ENCODE measurements at regions not wholly inside any gene's neighbourhood (a gene's known extent, or its start where the extent isn't known, plus 50 kb on each side); places are given as distances from the start of the nearest gene placed in this dataset.

- DNase-seq, result no peak
Observed at GRCh38 chr4:137468836-137469235, 63.5 kb downstream of the PCDH18 start.

- no peak for DNase-seq
Observed at GRCh38 chr4:137467537-137467936, 64.8 kb downstream of the PCDH18 start.

GRCh38 chr4:137463377-137464003 is 68.8 kb downstream of the PCDH18 start:
- DNase-seq, result no peak

GRCh38 chr4:137455647-137456321 is 76.5 kb downstream of the PCDH18 start:
- no peak for DNase-seq

- no peak for DNase-seq
Observed at GRCh38 chr4:137454767-137455166, 77.5 kb downstream of the PCDH18 start.

- no peak for DNase-seq
Observed at GRCh38 chr4:137452799-137453198, 79.5 kb downstream of the PCDH18 start.

GRCh38 chr4:137451172-137451825 is 81.0 kb downstream of the PCDH18 start:
- DNase-seq, result no peak

- no peak for DNase-seq
Observed at GRCh38 chr4:137448402-137448801, 83.9 kb downstream of the PCDH18 start.

- no peak for DNase-seq
Observed at GRCh38 chr4:137446071-137446470, 86.2 kb downstream of the PCDH18 start.

GRCh38 chr4:137443031-137443800 is 89.1 kb downstream of the PCDH18 start:
- DNase-seq, result no peak

- DNase-seq, result no peak
Observed at GRCh38 chr4:137432446-137433311, 99.6 kb downstream of the PCDH18 start.

GRCh38 chr4:137430171-137430570 is 102.1 kb downstream of the PCDH18 start:
- DNase-seq, result no peak

GRCh38 chr4:137427411-137427810 is 104.9 kb downstream of the PCDH18 start:
- no peak for DNase-seq

- DNase-seq, result no peak
Observed at GRCh38 chr4:137425281-137425680, 107.0 kb downstream of the PCDH18 start.

- DNase-seq, result no peak
Observed at GRCh38 chr4:137422666-137423065, 109.6 kb downstream of the PCDH18 start.

- DNase-seq, result no peak
Observed at GRCh38 chr4:137421796-137422195, 110.5 kb downstream of the PCDH18 start.

- no peak for DNase-seq
Observed at GRCh38 chr4:137420901-137421396, 111.3 kb downstream of the PCDH18 start.

- DNase-seq, result no peak
Observed at GRCh38 chr4:137417676-137418075, 114.6 kb downstream of the PCDH18 start.

- no peak for DNase-seq
Observed at GRCh38 chr4:137414802-137415201, 117.5 kb downstream of the PCDH18 start.

GRCh38 chr4:137408527-137409177 is 123.6 kb downstream of the PCDH18 start:
- no peak for DNase-seq
